GM03348 (cell line): ENCODE measurements at regions not wholly inside any gene's neighbourhood (a gene's known extent, or its start where the extent isn't known, plus 50 kb on each side); places are given as distances from the start of the nearest gene placed in this dataset.

Source experiments
- DNase-seq: peaks from one replicate; pipeline ENCODE4 v3.0.0; 2012; ENCODE audit warnings: low spot score

- no peak for DNase-seq
These were observed 367.7 kb upstream of the SHH start for GRCh38 chr7:156179872-156180390.

- no peak for DNase-seq
These were observed 366.6 kb upstream of the SHH start for GRCh38 chr7:156178857-156179256.

- DNase-seq: no peak
These were observed 366.0 kb upstream of the SHH start for GRCh38 chr7:156178214-156178613.

- no peak for DNase-seq
These were observed 365.3 kb upstream of the SHH start for GRCh38 chr7:156177422-156178055.

GRCh38 chr7:156176039-156176438 lies 363.8 kb upstream of the SHH start:
- DNase-seq: no peak

GRCh38 chr7:156175003-156175402 lies 362.7 kb upstream of the SHH start:
- DNase-seq: no peak

- DNase-seq: no peak
These were observed 362.2 kb upstream of the SHH start for GRCh38 chr7:156174428-156174827.

GRCh38 chr7:156173748-156174353 lies 361.6 kb upstream of the SHH start:
- DNase-seq: no peak

- no peak for DNase-seq
These were observed 361.1 kb upstream of the SHH start for GRCh38 chr7:156173346-156173745.

GRCh38 chr7:156172638-156173037 lies 360.4 kb upstream of the SHH start:
- no peak for DNase-seq

GRCh38 chr7:156169474-156170370 lies 357.5 kb upstream of the SHH start:
- no peak for DNase-seq

- no peak for DNase-seq
These were observed 356.2 kb upstream of the SHH start for GRCh38 chr7:156168434-156168833.

GRCh38 chr7:156167987-156168386 lies 355.7 kb upstream of the SHH start:
- no peak for DNase-seq

GRCh38 chr7:156167417-156167807 lies 355.1 kb upstream of the SHH start:
- no peak for DNase-seq

- DNase-seq: no peak
These were observed 354.6 kb upstream of the SHH start for GRCh38 chr7:156166692-156167416.

- DNase-seq: no peak
These were observed 351.5 kb upstream of the SHH start for GRCh38 chr7:156163747-156164146.

GRCh38 chr7:156162451-156162850 lies 350.2 kb upstream of the SHH start:
- no peak for DNase-seq

- no peak for DNase-seq
These were observed 348.5 kb upstream of the SHH start for GRCh38 chr7:156160811-156161210.

- no peak for DNase-seq
These were observed 346.4 kb upstream of the SHH start for GRCh38 chr7:156158693-156159092.

- DNase-seq: no peak
These were observed 345.9 kb upstream of the SHH start for GRCh38 chr7:156158213-156158612.

GRCh38 chr7:156157409-156158012 lies 345.2 kb upstream of the SHH start:
- DNase-seq: no peak
